Activated naive CD4-positive, alpha-beta T cell treated with anti-CD3 and anti-CD28 coated beads for 36 hours (primary cell): ENCODE measurements at regions not wholly inside any gene's neighbourhood (a gene's known extent, or its start where the extent isn't known, plus 50 kb on each side); places are given as distances from the start of the nearest gene placed in this dataset.

Experiments
- CTCF ChIA-PET: fragments of 350-600 bp; sonication (Branson Sonifier 250); formaldehyde crosslinking; loops from one replicate; lab custom pipeline; 2021; ENCODE audit warnings: antibody characterized with exemption; lab: Charles Lee
- DNase-seq: peaks from one replicate; pipeline ENCODE4 v3.0.0-alpha.2; 2020
- H3K27ac Mint-ChIP-seq: one replicate; pipeline ENCODE4 v1.8.0; 2021; ENCODE audit warnings: mild to moderate bottlenecking, mixed read lengths
- H3K27me3 Mint-ChIP-seq: one replicate; pipeline ENCODE4 v1.8.0; 2021; ENCODE audit warnings: low read depth, mixed read lengths
- H3K36me3 Mint-ChIP-seq: one replicate; pipeline ENCODE4 v1.8.0; 2021; ENCODE audit warnings: low read depth, mixed read lengths
- H3K4me1 Mint-ChIP-seq: one replicate; pipeline ENCODE4 v1.8.0; 2021; ENCODE audit warnings: low read depth, mixed read lengths
- H3K4me3 Mint-ChIP-seq: one replicate; pipeline ENCODE4 v1.8.0; 2021; ENCODE audit warnings: mild to moderate bottlenecking, moderate library complexity, mixed read lengths
- H3K9me3 Mint-ChIP-seq: one replicate; pipeline ENCODE4 v1.8.0; 2021; ENCODE audit warnings: mixed read lengths
- intact Hi-C: fragments of 100-400 bp; cut with micrococcal nuclease; formaldehyde crosslinking; loops from one replicate; pipeline ENCODE4 v1.15.1; 2023

GRCh38 chr4:124018383-124019317 is 622.1 kb downstream of the SPRY1 start:
- Mint-ChIP-seq H3K4me3 (no peak overlapping the region), H3K36me3 (no peaks in the 10 kb centered on the region), H3K9me3 (no peaks in the 10 kb centered on the region), H3K27me3 (no peaks in the 10 kb centered on the region), H3K27ac (no peak overlapping the region), H3K4me1 (peaks cover 6% of the 10 kb centered on the region)
- CTCF ChIA-PET = no interaction called here
- intact Hi-C loops = no loop called here
- DNase-seq = no peak

- Mint-ChIP-seq H3K4me1 (peaks cover 6% of the 10 kb centered on the region), H3K36me3 (no peaks in the 10 kb centered on the region), H3K27me3 (no peaks in the 10 kb centered on the region), H3K9me3 (no peaks in the 10 kb centered on the region), H3K27ac (no peak overlapping the region), H3K4me3 (no peak overlapping the region)
- CTCF ChIA-PET = no interaction called here
- intact Hi-C loops = no loop called here
- no peak for DNase-seq
Measured at GRCh38 chr4:124019749-124020549, 623.4 kb downstream of the SPRY1 start.

- Mint-ChIP-seq H3K9me3 (no peaks in the 10 kb centered on the region), H3K36me3 (no peaks in the 10 kb centered on the region), H3K27me3 (no peaks in the 10 kb centered on the region), H3K4me3 (no peak overlapping the region), H3K27ac (no peak overlapping the region), H3K4me1 (no peaks in the 10 kb centered on the region)
- intact Hi-C loops = no loop called here
- CTCF ChIA-PET = interaction anchor here (1.1 kb wide), 1 partner anchor 543 kb away, joined by 3 read pairs; no protein-coding TSS in a partner anchor
- DNase-seq = no peak
Measured at GRCh38 chr4:124025000-124025399, 628.4 kb downstream of the SPRY1 start.

GRCh38 chr4:124025428-124025827 is 628.8 kb downstream of the SPRY1 start:
- Mint-ChIP-seq H3K4me1 (no peaks in the 10 kb centered on the region), H3K4me3 (no peak overlapping the region), H3K27me3 (no peaks in the 10 kb centered on the region), H3K9me3 (no peaks in the 10 kb centered on the region), H3K36me3 (no peaks in the 10 kb centered on the region), H3K27ac (no peak overlapping the region)
- intact Hi-C loops = no loop called here
- CTCF ChIA-PET = interaction anchor here (1.1 kb wide), 1 partner anchor 543 kb away, joined by 3 read pairs; no protein-coding TSS in a partner anchor
- DNase-seq = no peak

- Mint-ChIP-seq H3K4me1 (no peaks in the 10 kb centered on the region), H3K27ac (no peak overlapping the region), H3K36me3 (no peaks in the 10 kb centered on the region), H3K27me3 (no peaks in the 10 kb centered on the region), H3K4me3 (no peak overlapping the region), H3K9me3 (no peaks in the 10 kb centered on the region)
- intact Hi-C loops = no loop called here
- CTCF ChIA-PET = no interaction called here
- no peak for DNase-seq
Measured at GRCh38 chr4:124028182-124028581, 631.6 kb downstream of the SPRY1 start.

- DNase-seq = no peak
- H3K4me3 Mint-ChIP-seq = no peak overlapping the region
- H3K27ac Mint-ChIP-seq = no peak overlapping the region
- no peaks in the 10 kb centered on the region for H3K36me3 Mint-ChIP-seq
- no peaks in the 10 kb centered on the region for H3K9me3 Mint-ChIP-seq
- no peaks in the 10 kb centered on the region for H3K27me3 Mint-ChIP-seq
- CTCF ChIA-PET = no interaction called here
- no peaks in the 10 kb centered on the region for H3K4me1 Mint-ChIP-seq
- intact Hi-C loops = no loop called here
Measured at GRCh38 chr4:124030147-124030546, 633.6 kb downstream of the SPRY1 start.

- CTCF ChIA-PET = no interaction called here
- Mint-ChIP-seq H3K9me3 (no peaks in the 10 kb centered on the region), H3K4me3 (no peak overlapping the region), H3K4me1 (no peaks in the 10 kb centered on the region), H3K27me3 (no peaks in the 10 kb centered on the region), H3K36me3 (no peaks in the 10 kb centered on the region), H3K27ac (no peak overlapping the region)
- intact Hi-C loops = no loop called here
- no peak for DNase-seq
Measured at GRCh38 chr4:124032035-124032434, 635.4 kb downstream of the SPRY1 start.

- peaks cover 2% of the 10 kb centered on the region for H3K9me3 Mint-ChIP-seq
- no peak for DNase-seq
- intact Hi-C loops = no loop called here
- H3K4me3 Mint-ChIP-seq = no peak overlapping the region
- H3K4me1 Mint-ChIP-seq = no peaks in the 10 kb centered on the region
- H3K36me3 Mint-ChIP-seq = no peaks in the 10 kb centered on the region
- no peak overlapping the region for H3K27ac Mint-ChIP-seq
- H3K27me3 Mint-ChIP-seq = no peaks in the 10 kb centered on the region
- CTCF ChIA-PET = no interaction called here
Measured at GRCh38 chr4:124035364-124036041, 638.9 kb downstream of the SPRY1 start.

GRCh38 chr4:124037236-124037635 is 640.6 kb downstream of the SPRY1 start:
- no peak for DNase-seq
- Mint-ChIP-seq H3K36me3 (peaks cover 1% of the 10 kb centered on the region), H3K27ac (no peak overlapping the region), H3K9me3 (peaks cover 2% of the 10 kb centered on the region), H3K4me1 (no peaks in the 10 kb centered on the region), H3K27me3 (no peaks in the 10 kb centered on the region), H3K4me3 (no peak overlapping the region)
- CTCF ChIA-PET = no interaction called here
- intact Hi-C loops = no loop called here

- H3K4me3 Mint-ChIP-seq = no peak overlapping the region
- peaks cover 1% of the 10 kb centered on the region for H3K36me3 Mint-ChIP-seq
- H3K27ac Mint-ChIP-seq = no peak overlapping the region
- CTCF ChIA-PET = no interaction called here
- no peak for DNase-seq
- H3K4me1 Mint-ChIP-seq = no peaks in the 10 kb centered on the region
- intact Hi-C loops = no loop called here
- no peaks in the 10 kb centered on the region for H3K27me3 Mint-ChIP-seq
- H3K9me3 Mint-ChIP-seq = peaks cover 2% of the 10 kb centered on the region
Measured at GRCh38 chr4:124044330-124044729, 647.7 kb downstream of the SPRY1 start.

- DNase-seq = no peak
- CTCF ChIA-PET = no interaction called here
- H3K4me3 Mint-ChIP-seq = no peak overlapping the region
- H3K27me3 Mint-ChIP-seq = no peaks in the 10 kb centered on the region
- H3K27ac Mint-ChIP-seq = no peak overlapping the region
- peaks cover 1% of the 10 kb centered on the region for H3K36me3 Mint-ChIP-seq
- intact Hi-C loops = no loop called here
- H3K9me3 Mint-ChIP-seq = peaks cover 2% of the 10 kb centered on the region
- H3K4me1 Mint-ChIP-seq = no peaks in the 10 kb centered on the region
Measured at GRCh38 chr4:124044867-124045266, 648.3 kb downstream of the SPRY1 start.

- Mint-ChIP-seq H3K36me3 (peaks cover 1% of the 10 kb centered on the region), H3K4me3 (no peak overlapping the region), H3K27me3 (no peaks in the 10 kb centered on the region), H3K9me3 (peaks cover 2% of the 10 kb centered on the region), H3K27ac (no peak overlapping the region), H3K4me1 (no peaks in the 10 kb centered on the region)
- intact Hi-C loops = no loop called here
- DNase-seq = no peak
- CTCF ChIA-PET = no interaction called here
Measured at GRCh38 chr4:124046190-124046589, 649.6 kb downstream of the SPRY1 start.
